AG10803 (cell line): ENCODE measurements at regions not wholly inside any gene's neighbourhood (a gene's known extent, or its start where the extent isn't known, plus 50 kb on each side); places are given as distances from the start of the nearest gene placed in this dataset.

Experiments used
- DNase-seq: peaks from one replicate; pipeline ENCODE4 v3.0.0; 2010; ENCODE audit warnings: low read depth
- H3K4me3 ChIP-seq: 2 replicates; pipeline ENCODE4 v1.5.1; 2011; ENCODE audit warnings: mild to moderate bottlenecking, low read length, control low read depth
- TF ChIP-seq, protein P1 (sequence below): conservative IDR thresholded peaks from 2 replicates; pipeline ENCODE4 v1.5.1; 2011; ENCODE audit warnings: mild to moderate bottlenecking, low read length, control low read depth, inconsistent platforms

DNA sequence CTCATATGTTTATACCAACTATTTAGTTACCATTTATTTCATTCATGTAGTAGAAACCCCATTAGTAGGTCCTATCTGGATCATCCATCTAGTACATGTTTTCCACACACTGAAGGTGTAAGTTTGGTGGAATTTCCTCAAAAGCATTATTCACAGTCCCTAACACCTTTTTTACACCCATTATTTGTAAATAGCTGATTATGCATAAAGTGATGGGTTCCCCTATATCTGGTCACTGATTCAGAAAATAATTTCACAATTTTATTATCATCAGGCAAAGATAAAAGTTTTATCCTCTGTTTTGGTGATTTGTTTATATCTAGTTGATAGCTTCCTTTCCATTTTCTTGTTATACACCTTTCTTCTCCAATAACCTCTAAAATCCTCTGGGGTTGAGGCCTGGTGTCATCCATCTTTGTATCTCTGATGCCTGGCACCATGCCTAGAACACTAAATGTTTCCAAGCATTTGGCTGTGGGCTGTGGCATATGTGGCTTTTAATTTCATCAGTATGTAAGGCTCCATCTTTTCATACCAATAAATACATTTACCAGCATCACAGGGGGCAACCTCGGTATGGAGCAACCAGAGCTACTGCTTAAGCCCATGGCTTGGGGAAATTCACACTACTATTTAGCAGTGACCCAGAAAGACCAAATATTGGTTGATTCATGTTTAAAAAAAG is 1089.5 kb upstream of the LRRN3 start:
- H3K4me3 ChIP-seq: no peak overlapping the region
- TF ChIP-seq, protein P1, sequence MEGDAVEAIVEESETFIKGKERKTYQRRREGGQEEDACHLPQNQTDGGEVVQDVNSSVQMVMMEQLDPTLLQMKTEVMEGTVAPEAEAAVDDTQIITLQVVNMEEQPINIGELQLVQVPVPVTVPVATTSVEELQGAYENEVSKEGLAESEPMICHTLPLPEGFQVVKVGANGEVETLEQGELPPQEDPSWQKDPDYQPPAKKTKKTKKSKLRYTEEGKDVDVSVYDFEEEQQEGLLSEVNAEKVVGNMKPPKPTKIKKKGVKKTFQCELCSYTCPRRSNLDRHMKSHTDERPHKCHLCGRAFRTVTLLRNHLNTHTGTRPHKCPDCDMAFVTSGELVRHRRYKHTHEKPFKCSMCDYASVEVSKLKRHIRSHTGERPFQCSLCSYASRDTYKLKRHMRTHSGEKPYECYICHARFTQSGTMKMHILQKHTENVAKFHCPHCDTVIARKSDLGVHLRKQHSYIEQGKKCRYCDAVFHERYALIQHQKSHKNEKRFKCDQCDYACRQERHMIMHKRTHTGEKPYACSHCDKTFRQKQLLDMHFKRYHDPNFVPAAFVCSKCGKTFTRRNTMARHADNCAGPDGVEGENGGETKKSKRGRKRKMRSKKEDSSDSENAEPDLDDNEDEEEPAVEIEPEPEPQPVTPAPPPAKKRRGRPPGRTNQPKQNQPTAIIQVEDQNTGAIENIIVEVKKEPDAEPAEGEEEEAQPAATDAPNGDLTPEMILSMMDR: no peak
- no peak for DNase-seq

DNA sequence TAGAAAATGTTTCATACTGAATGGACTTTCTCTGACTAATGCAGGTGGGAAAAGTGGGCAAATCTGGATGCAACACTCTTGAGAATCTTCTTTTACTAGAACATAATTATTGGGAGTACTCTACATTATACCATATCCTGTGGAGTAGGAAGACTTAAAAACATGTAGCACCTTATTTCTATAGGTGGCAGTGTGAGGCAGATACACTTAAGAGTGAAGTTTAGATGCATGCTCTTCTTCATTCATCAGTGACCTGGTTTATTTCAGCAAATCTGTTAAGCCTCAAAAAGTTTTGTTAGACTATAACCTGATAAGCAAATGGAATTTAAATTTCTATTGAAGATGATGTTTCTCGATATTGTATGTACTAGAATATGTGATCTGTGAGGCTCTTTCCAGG is 1087.1 kb upstream of the LRRN3 start:
- H3K4me3 ChIP-seq: no peak overlapping the region
- DNase-seq: no peak
- TF ChIP-seq, protein P1: no peak

DNA sequence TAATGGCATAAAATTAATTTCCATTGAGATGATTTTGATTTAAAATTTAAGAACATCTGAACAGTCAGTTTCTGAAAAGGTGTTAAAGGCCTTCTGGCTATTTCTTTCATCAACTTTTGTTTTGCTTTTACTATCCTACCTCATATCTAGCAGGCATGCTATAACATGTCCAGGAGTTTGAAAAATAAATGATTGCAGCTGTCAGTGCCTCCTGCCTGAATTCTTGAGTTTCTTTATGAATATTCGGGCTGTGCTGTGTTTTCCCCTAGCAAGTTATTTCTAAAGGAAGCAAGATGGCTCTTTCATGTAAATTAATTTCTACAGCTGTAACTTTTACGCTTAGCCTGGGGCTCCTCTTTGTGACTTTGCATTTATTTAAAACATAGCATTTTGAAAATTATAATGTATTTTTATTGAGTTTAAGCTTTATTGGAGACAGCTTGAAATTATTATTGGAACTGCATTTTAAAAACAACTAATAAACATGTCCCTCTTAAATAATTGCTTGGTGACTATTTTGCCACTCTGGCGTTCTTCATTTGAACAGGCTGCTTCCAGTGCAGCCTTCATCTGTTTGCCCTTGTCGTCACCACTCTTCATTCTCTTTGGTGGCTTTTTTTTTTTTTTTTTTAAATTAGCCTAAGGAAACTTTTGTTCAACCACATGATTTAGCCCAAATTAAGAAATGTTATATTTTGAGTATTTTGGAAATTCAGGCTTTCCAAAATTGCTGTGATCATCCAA is 1083.4 kb upstream of the LRRN3 start:
- H3K4me3 ChIP-seq: no peak overlapping the region
- TF ChIP-seq, protein P1: no peak
- DNase-seq: no peak

DNA sequence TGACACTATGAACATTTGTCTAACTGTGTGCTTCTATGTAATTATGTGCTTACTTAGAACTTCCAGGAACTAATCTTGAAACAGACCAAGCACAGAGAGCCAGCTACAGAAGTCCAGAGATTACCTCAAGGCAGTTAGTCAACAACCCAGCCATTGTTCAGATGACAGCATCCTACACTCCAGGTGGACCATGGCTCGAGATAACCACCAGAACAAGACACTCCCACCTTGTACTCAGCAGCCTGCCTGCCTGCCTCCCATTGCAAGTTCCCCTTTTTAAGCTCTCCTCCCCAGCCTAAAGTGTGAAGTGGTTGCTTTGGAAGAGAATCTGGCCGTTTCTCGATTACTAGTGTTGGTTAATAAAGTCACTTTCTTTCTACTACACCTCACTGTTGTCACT is 1080.6 kb upstream of the LRRN3 start:
- DNase-seq: no peak
- TF ChIP-seq, protein P1: no peak
- no peak overlapping the region for H3K4me3 ChIP-seq

DNA sequence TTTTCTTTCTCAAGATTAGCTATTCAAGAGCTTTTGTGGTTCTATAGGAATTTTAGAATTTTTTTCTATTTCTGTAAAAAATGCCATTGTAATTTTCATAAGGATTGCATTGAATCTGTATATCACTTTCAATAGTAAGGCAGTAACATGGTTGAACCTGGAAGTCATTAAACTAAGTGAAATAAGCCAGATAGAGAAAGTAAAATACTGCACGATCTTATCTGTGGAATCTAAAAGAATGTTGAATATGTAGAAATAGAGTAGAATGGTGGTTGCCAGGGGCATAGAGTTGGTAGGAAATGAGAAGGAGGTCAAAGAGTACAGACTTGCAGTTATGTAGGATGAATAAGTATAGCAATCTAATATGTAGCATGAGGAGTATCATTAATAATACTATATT is 1073.5 kb upstream of the LRRN3 start:
- no peak for DNase-seq
- TF ChIP-seq, protein P1: no peak
- no peak overlapping the region for H3K4me3 ChIP-seq

DNA sequence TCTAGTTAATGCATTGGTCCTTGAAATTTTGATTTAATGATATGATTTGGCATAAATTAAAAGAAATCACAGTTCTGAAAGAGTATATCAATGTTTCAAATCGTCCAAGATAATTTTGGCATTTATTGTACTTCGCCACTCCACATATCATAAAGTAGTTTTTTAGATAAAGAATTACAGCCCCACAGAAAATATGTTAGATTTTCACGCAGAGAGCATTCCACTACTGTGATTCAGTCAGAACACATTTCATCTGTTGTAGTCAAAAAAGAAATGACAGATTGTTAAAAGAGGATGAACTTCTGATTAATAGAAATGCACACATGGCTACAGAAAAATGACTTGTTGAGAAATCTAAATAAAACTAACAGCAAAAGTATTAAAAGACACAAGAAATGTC is 1063.5 kb upstream of the LRRN3 start:
- no peak for DNase-seq
- TF ChIP-seq, protein P1: no peak
- no peak overlapping the region for H3K4me3 ChIP-seq

DNA sequence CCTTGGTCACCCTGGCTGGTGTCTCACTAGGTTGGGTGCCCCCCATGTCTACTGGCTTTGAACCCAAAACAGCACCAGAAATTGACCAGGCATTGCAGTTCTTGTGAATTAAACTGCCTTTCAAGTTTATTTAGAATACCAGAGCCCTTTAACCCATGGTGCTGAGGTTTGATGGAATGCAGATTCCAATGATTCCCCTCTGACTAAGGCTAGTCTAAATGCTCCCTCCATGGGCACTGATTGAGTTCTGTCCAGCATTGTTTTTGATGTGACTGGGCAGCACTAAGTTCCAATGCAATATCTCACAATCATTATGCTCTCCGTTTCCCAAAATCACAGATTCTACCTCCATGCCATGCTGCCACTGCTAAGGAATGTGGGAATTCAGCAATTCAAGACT is 1047.4 kb upstream of the LRRN3 start:
- TF ChIP-seq, protein P1: no peak
- no peak overlapping the region for H3K4me3 ChIP-seq
- no peak for DNase-seq
